Chondrocyte (in vitro differentiated cells): ENCODE measurements at regions not wholly inside any gene's neighbourhood (a gene's known extent, or its start where the extent isn't known, plus 50 kb on each side); places are given as distances from the start of the nearest gene placed in this dataset.

Experiments used
- DNase-seq: peaks from one replicate; pipeline ENCODE4 v3.0.0; 2021; ENCODE audit warnings: mixed read lengths, low spot score
- H3K27ac Mint-ChIP-seq: one replicate; pipeline ENCODE4 v1.8.0; 2021; ENCODE audit warnings: mild to moderate bottlenecking, moderate library complexity, mixed read lengths; ENCODE audit not compliant: unreplicated experiment
- H3K27me3 Mint-ChIP-seq: 2 replicates; pipeline ENCODE4 v1.8.0; 2021; ENCODE audit warnings: low read depth, mixed read lengths
- H3K36me3 Mint-ChIP-seq: 2 replicates; pipeline ENCODE4 v1.8.0; 2021; ENCODE audit warnings: low read depth, mixed read lengths
- H3K4me1 Mint-ChIP-seq: 2 replicates; pipeline ENCODE4 v1.8.0; 2021; ENCODE audit warnings: low read depth, mild to moderate bottlenecking, mixed read lengths
- H3K4me3 Mint-ChIP-seq: one replicate; pipeline ENCODE4 v1.8.0; 2021; ENCODE audit warnings: mild to moderate bottlenecking, moderate library complexity, mixed read lengths; ENCODE audit not compliant: unreplicated experiment
- H3K9me3 Mint-ChIP-seq: 2 replicates; pipeline ENCODE4 v1.8.0; 2021; ENCODE audit warnings: low read depth, mixed read lengths
- CTCF ChIP-seq: fragments of 200-600 bp; sonication (generic); IDR thresholded peaks from 2 replicates; pipeline ENCODE4 v1.5.0; 2021; ENCODE audit warnings: antibody characterized with exemption, mild to moderate bottlenecking, moderate library complexity

- no peak overlapping the region for H3K4me3 Mint-ChIP-seq
- no peak for TF ChIP-seq CTCF
- no peaks in the 10 kb centered on the region for H3K9me3 Mint-ChIP-seq
- peaks cover 1% of the 10 kb centered on the region for H3K36me3 Mint-ChIP-seq
- H3K27me3 Mint-ChIP-seq = no peaks in the 10 kb centered on the region
- DNase-seq = no peak
- H3K4me1 Mint-ChIP-seq = no peaks in the 10 kb centered on the region
- H3K27ac Mint-ChIP-seq = no peak overlapping the region
Measured at GRCh38 chr7:81607987-81608386, 161.9 kb downstream of the HGF start.

- H3K4me3 Mint-ChIP-seq = no peak overlapping the region
- H3K9me3 Mint-ChIP-seq = no peaks in the 10 kb centered on the region
- TF ChIP-seq CTCF = no peak
- no peak overlapping the region for H3K27ac Mint-ChIP-seq
- DNase-seq = no peak
- H3K27me3 Mint-ChIP-seq = no peaks in the 10 kb centered on the region
- no peaks in the 10 kb centered on the region for H3K4me1 Mint-ChIP-seq
- H3K36me3 Mint-ChIP-seq = peaks cover 1% of the 10 kb centered on the region
Measured at GRCh38 chr7:81606078-81606863, 163.6 kb downstream of the HGF start.

GRCh38 chr7:81605493-81605892 is 164.4 kb downstream of the HGF start:
- no peaks in the 10 kb centered on the region for H3K4me1 Mint-ChIP-seq
- no peak for TF ChIP-seq CTCF
- peaks cover 1% of the 10 kb centered on the region for H3K36me3 Mint-ChIP-seq
- no peaks in the 10 kb centered on the region for H3K27me3 Mint-ChIP-seq
- H3K9me3 Mint-ChIP-seq = no peaks in the 10 kb centered on the region
- DNase-seq = no peak
- no peak overlapping the region for H3K4me3 Mint-ChIP-seq
- no peak overlapping the region for H3K27ac Mint-ChIP-seq

GRCh38 chr7:81604808-81605174 is 165.1 kb downstream of the HGF start:
- DNase-seq = no peak
- H3K27me3 Mint-ChIP-seq = no peaks in the 10 kb centered on the region
- peaks cover 1% of the 10 kb centered on the region for H3K36me3 Mint-ChIP-seq
- TF ChIP-seq CTCF = no peak
- H3K9me3 Mint-ChIP-seq = peaks cover 2% of the 10 kb centered on the region
- H3K27ac Mint-ChIP-seq = no peak overlapping the region
- H3K4me3 Mint-ChIP-seq = no peak overlapping the region
- no peaks in the 10 kb centered on the region for H3K4me1 Mint-ChIP-seq

- no peak for TF ChIP-seq CTCF
- H3K9me3 Mint-ChIP-seq = peaks cover 2% of the 10 kb centered on the region
- H3K4me1 Mint-ChIP-seq = no peaks in the 10 kb centered on the region
- no peak for DNase-seq
- no peak overlapping the region for H3K27ac Mint-ChIP-seq
- H3K27me3 Mint-ChIP-seq = no peaks in the 10 kb centered on the region
- H3K4me3 Mint-ChIP-seq = no peak overlapping the region
- H3K36me3 Mint-ChIP-seq = peaks cover 1% of the 10 kb centered on the region
Measured at GRCh38 chr7:81604075-81604807, 165.6 kb downstream of the HGF start.
